ENCODE measurements at regions not wholly inside any gene's neighbourhood (a gene's known extent, or its start where the extent isn't known, plus 50 kb on each side); places are given as distances from the start of the nearest gene placed in this dataset.
"Not testable (repeated sequence)": the region's sequence is repeated elsewhere in the genome, so short reads cannot be mapped to it uniquely, and the experiment has no call there.

- H3K9me2 ChIP-seq (ENCODE audit: insufficient read depth, low read length), result no peaks in the 10 kb centered on the region
- no peaks in the 10 kb centered on the region for H3F3A ChIP-seq (ENCODE audit: insufficient read depth, low read length, poor library complexity, severe bottlenecking)
- no peaks in the 10 kb centered on the region for H3K9me3 ChIP-seq (ENCODE audit: low read length)
- TF ChIP-seq REST (IDR thresholded peaks at IDR 0.05; ENCODE audit: borderline replicate concordance), result no peak
- TF ChIP-seq POLR2AphosphoS5 (IDR thresholded peaks at IDR 0.05), result no peak
- TF ChIP-seq EZH2 (IDR thresholded peaks at IDR 0.05; ENCODE audit: borderline replicate concordance, insufficient read depth, low read length, poor library complexity, severe bottlenecking), result no peak
- no peak for TF ChIP-seq SMC3 (conservative IDR thresholded peaks at IDR 0.05; ENCODE audit: poor library complexity)
- no peak for TF ChIP-seq MXI1 (conservative IDR thresholded peaks at IDR 0.05; ENCODE audit: poor library complexity, severe bottlenecking)
- TF ChIP-seq RAD21 (conservative IDR thresholded peaks at IDR 0.05), result no peak
- TF ChIP-seq EP300 (conservative IDR thresholded peaks at IDR 0.05; ENCODE audit: poor library complexity, severe bottlenecking), result no peak
- no peak for TF ChIP-seq TAF1 (IDR thresholded peaks at IDR 0.05; ENCODE audit: low read depth)
- no peak for TF ChIP-seq CTCF (IDR thresholded peaks at IDR 0.05; ENCODE audit: poor library complexity, severe bottlenecking)
- no peak overlapping the region for H2AFZ ChIP-seq (ENCODE audit: low read depth, low read length)
- no peaks in the 10 kb centered on the region for H3K36me3 ChIP-seq (ENCODE audit: insufficient read depth, low read length)
- H3K27ac ChIP-seq (ENCODE audit: low read length), result no peak overlapping the region
- no peak overlapping the region for H3K9ac ChIP-seq (ENCODE audit: low read length)
- H3K27me3 ChIP-seq (ENCODE audit: insufficient read depth, low read depth, low read length), result no peaks in the 10 kb centered on the region
- no peaks in the 10 kb centered on the region for H3K79me2 ChIP-seq (replicated peaks; ENCODE audit: insufficient read depth, low read length)
- no peak overlapping the region for H3K4me3 ChIP-seq (ENCODE audit: low read length)
- no peak overlapping the region for H3K4me2 ChIP-seq (ENCODE audit: low read length)
- no peaks in the 10 kb centered on the region for H4K20me1 ChIP-seq (ENCODE audit: insufficient read depth)
Measured at GRCh38 chr2:16025876-16026640, 85.7 kb downstream of the MYCN start.

- no peaks in the 10 kb centered on the region for H3K79me2 ChIP-seq (replicated peaks; ENCODE audit: insufficient read depth, low read length)
- no peaks in the 10 kb centered on the region for H4K20me1 ChIP-seq (ENCODE audit: insufficient read depth)
- no peak overlapping the region for H3K27ac ChIP-seq (ENCODE audit: low read length)
- no peak overlapping the region for H2AFZ ChIP-seq (ENCODE audit: low read depth, low read length)
- H3K27me3 ChIP-seq (ENCODE audit: insufficient read depth, low read depth, low read length), result no peaks in the 10 kb centered on the region
- no peak for TF ChIP-seq POLR2AphosphoS5 (IDR thresholded peaks at IDR 0.05)
- TF ChIP-seq REST (IDR thresholded peaks at IDR 0.05; ENCODE audit: borderline replicate concordance), result no peak
- TF ChIP-seq MXI1 (conservative IDR thresholded peaks at IDR 0.05; ENCODE audit: poor library complexity, severe bottlenecking), result no peak
- no peak for TF ChIP-seq TAF1 (IDR thresholded peaks at IDR 0.05; ENCODE audit: low read depth)
- no peak for TF ChIP-seq EZH2 (IDR thresholded peaks at IDR 0.05; ENCODE audit: borderline replicate concordance, insufficient read depth, low read length, poor library complexity, severe bottlenecking)
- no peak overlapping the region for H3K9ac ChIP-seq (ENCODE audit: low read length)
- no peaks in the 10 kb centered on the region for H3F3A ChIP-seq (ENCODE audit: insufficient read depth, low read length, poor library complexity, severe bottlenecking)
- H3K4me3 ChIP-seq (ENCODE audit: low read length), result no peak overlapping the region
- no peak overlapping the region for H3K4me2 ChIP-seq (ENCODE audit: low read length)
- no peaks in the 10 kb centered on the region for H3K9me2 ChIP-seq (ENCODE audit: insufficient read depth, low read length)
- H3K36me3 ChIP-seq (ENCODE audit: insufficient read depth, low read length), result no peaks in the 10 kb centered on the region
- no peaks in the 10 kb centered on the region for H3K9me3 ChIP-seq (ENCODE audit: low read length)
Measured at GRCh38 chr2:16025211-16025875, 85.0 kb downstream of the MYCN start.

GRCh38 chr2:16024628-16025027 is 84.3 kb downstream of the MYCN start:
- not testable (repeated sequence) for H4K20me1 ChIP-seq (ENCODE audit: insufficient read depth); H2AFZ ChIP-seq (ENCODE audit: low read depth, low read length); H3K4me3 ChIP-seq (ENCODE audit: low read length); H3K27ac ChIP-seq (ENCODE audit: low read length); H3K9ac ChIP-seq (ENCODE audit: low read length); H3K9me2 ChIP-seq (ENCODE audit: insufficient read depth, low read length); H3K4me2 ChIP-seq (ENCODE audit: low read length); H3F3A ChIP-seq (ENCODE audit: insufficient read depth, low read length, poor library complexity, severe bottlenecking); H3K79me2 ChIP-seq (replicated peaks; ENCODE audit: insufficient read depth, low read length); H3K27me3 ChIP-seq (ENCODE audit: insufficient read depth, low read depth, low read length); H3K36me3 ChIP-seq (ENCODE audit: insufficient read depth, low read length); H3K9me3 ChIP-seq (ENCODE audit: low read length)
